ENCODE measurements at regions not wholly inside any gene's neighbourhood (a gene's known extent, or its start where the extent isn't known, plus 50 kb on each side); places are given as distances from the start of the nearest gene placed in this dataset.

DNA sequence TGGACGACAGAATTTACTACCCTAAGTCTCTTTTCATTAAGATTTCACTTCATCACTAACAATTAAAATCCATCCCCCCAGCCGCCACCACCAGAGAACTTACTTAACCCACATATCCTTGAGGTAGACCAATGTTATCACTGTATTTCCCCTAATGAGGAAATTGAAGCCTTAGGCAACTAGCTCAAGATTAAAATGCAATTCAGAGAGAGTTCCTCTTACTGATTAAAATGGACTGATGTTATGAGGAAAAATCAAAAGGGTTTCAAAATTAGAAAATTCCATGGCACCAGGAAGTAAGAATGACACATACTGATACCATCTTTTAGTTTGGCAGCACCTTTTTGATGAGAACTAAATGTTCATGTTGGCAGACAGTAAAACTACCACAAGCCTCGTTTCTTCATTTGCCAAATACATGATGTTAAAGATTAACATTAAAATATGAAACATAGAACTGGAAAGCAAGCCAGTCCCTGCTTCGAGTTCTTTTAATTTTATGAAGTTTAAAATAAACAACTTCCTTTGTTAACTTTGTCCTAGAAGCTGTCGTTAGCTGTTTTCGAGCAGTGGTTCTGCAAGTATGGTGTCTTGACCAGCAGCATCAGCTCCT, 69.3 kb upstream of the CCDC160 start (continued):
- TF ChIP-seq, protein P1, sequence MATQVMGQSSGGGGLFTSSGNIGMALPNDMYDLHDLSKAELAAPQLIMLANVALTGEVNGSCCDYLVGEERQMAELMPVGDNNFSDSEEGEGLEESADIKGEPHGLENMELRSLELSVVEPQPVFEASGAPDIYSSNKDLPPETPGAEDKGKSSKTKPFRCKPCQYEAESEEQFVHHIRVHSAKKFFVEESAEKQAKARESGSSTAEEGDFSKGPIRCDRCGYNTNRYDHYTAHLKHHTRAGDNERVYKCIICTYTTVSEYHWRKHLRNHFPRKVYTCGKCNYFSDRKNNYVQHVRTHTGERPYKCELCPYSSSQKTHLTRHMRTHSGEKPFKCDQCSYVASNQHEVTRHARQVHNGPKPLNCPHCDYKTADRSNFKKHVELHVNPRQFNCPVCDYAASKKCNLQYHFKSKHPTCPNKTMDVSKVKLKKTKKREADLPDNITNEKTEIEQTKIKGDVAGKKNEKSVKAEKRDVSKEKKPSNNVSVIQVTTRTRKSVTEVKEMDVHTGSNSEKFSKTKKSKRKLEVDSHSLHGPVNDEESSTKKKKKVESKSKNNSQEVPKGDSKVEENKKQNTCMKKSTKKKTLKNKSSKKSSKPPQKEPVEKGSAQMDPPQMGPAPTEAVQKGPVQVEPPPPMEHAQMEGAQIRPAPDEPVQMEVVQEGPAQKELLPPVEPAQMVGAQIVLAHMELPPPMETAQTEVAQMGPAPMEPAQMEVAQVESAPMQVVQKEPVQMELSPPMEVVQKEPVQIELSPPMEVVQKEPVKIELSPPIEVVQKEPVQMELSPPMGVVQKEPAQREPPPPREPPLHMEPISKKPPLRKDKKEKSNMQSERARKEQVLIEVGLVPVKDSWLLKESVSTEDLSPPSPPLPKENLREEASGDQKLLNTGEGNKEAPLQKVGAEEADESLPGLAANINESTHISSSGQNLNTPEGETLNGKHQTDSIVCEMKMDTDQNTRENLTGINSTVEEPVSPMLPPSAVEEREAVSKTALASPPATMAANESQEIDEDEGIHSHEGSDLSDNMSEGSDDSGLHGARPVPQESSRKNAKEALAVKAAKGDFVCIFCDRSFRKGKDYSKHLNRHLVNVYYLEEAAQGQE (IDR thresholded peaks at IDR 0.05; ENCODE audit: borderline replicate concordance) = no peak
- TF ChIP-seq, protein P1 (CRISPR knock-in tag; IDR thresholded peaks at IDR 0.05; ENCODE audit: low read depth) = no peak
- TF ChIP-seq MLX (CRISPR knock-in tag; conservative IDR thresholded peaks at IDR 0.05) = no peak
- TF ChIP-seq SIN3A (IDR thresholded peaks at IDR 0.05; ENCODE audit: borderline replicate concordance in 2 of 2, control insufficient read depth in 1 of 2, low read depth in 2 of 2, low read length in 2 of 2) = no peak
- no peak for TF ChIP-seq SRSF9 (IDR thresholded peaks at IDR 0.05; ENCODE audit: borderline replicate concordance, low read depth, low read length)
- TF ChIP-seq ZNF707 (CRISPR knock-in tag; conservative IDR thresholded peaks at IDR 0.05) = no peak

Measured in K562 (cell line).